KMS-11 (cell line): ENCODE measurements at regions not wholly inside any gene's neighbourhood (a gene's known extent, or its start where the extent isn't known, plus 50 kb on each side); places are given as distances from the start of the nearest gene placed in this dataset.

Source experiments
- H2AFZ ChIP-seq: fragments of 200-600 bp; sonication (generic); 2 replicates; pipeline ENCODE4 v1.6.1; 2016; ENCODE audit warnings: antibody characterized with exemption, mixed run types, low read depth
- H3K27ac ChIP-seq: fragments of 200-600 bp; sonication (generic); 2 replicates; pipeline ENCODE4 v1.6.1; 2016; ENCODE audit warnings: mild to moderate bottlenecking, mixed run types
- H3K27me3 ChIP-seq: fragments of 200-600 bp; sonication (generic); 2 replicates; pipeline ENCODE4 v1.6.1; 2017; ENCODE audit warnings: mild to moderate bottlenecking, low read depth, mixed run types, moderate library complexity; ENCODE audit not compliant: insufficient read depth
- H3K36me3 ChIP-seq: fragments of 200-600 bp; sonication (generic); 2 replicates; pipeline ENCODE4 v1.6.1; 2017; ENCODE audit warnings: mild to moderate bottlenecking, mixed run types; ENCODE audit not compliant: insufficient read depth
- H3K4me1 ChIP-seq: fragments of 200-600 bp; sonication (generic); 2 replicates; pipeline ENCODE4 v1.6.1; 2016; ENCODE audit warnings: mild to moderate bottlenecking, low read depth, mixed run types; ENCODE audit not compliant: poor library complexity, severe bottlenecking
- H3K4me2 ChIP-seq: fragments of 200-600 bp; sonication (generic); 2 replicates; pipeline ENCODE4 v1.7.0; 2016; ENCODE audit warnings: mild to moderate bottlenecking, mixed run types
- H3K4me3 ChIP-seq: fragments of 200-600 bp; sonication (generic); IDR thresholded peaks from 2 replicates; pipeline ENCODE4 v1.6.1; 2017; ENCODE audit warnings: low read depth, low read length, mixed read lengths; ENCODE audit not compliant: insufficient read depth
- H3K79me2 ChIP-seq: fragments of 200-600 bp; sonication (generic); 2 replicates; pipeline ENCODE4 v1.6.1; 2016; ENCODE audit warnings: low read depth, mixed run types; ENCODE audit not compliant: insufficient read depth
- H3K9ac ChIP-seq: fragments of 200-600 bp; sonication (generic); 2 replicates; pipeline ENCODE4 v1.6.1; 2016; ENCODE audit warnings: mild to moderate bottlenecking, mixed run types
- H4K20me1 ChIP-seq: fragments of 200-600 bp; sonication (generic); 2 replicates; pipeline ENCODE4 v1.6.1; 2016; ENCODE audit warnings: mild to moderate bottlenecking, mixed run types; ENCODE audit not compliant: insufficient read depth
- TF ChIP-seq, protein P1 (sequence below): fragments of 200-600 bp; sonication (generic); conservative IDR thresholded peaks from 2 replicates; pipeline ENCODE4 v1.6.1; 2017; ENCODE audit warnings: low read depth, mild to moderate bottlenecking, antibody characterized with exemption, low read length, moderate library complexity, mixed read lengths

DNA sequence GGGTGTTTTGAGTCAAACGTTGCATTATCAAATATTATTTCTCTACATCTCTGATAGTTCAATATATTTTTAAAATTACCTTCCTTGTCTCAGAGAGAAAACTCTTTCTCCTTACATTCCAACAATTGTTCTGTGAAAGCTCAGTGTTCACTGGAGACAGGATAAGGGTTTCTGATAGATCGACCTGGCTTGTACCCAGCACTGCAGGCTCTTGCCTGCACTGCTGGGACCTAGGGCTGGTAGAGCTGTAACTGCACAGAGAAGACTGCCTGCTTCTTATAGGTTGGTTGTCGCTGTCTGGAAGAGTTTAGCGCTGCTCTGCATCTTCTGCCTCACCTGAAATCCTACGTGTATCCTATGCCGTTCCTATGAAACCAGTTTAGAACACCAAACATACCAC is 249.9 kb upstream of the LRTM1 start:
- H3K79me2 ChIP-seq, result no peaks in the 10 kb centered on the region
- no peak overlapping the region for H2AFZ ChIP-seq
- H3K9ac ChIP-seq, result no peak overlapping the region
- H3K4me3 ChIP-seq, result no peak overlapping the region
- H3K36me3 ChIP-seq, result no peaks in the 10 kb centered on the region
- TF ChIP-seq, protein P1, sequence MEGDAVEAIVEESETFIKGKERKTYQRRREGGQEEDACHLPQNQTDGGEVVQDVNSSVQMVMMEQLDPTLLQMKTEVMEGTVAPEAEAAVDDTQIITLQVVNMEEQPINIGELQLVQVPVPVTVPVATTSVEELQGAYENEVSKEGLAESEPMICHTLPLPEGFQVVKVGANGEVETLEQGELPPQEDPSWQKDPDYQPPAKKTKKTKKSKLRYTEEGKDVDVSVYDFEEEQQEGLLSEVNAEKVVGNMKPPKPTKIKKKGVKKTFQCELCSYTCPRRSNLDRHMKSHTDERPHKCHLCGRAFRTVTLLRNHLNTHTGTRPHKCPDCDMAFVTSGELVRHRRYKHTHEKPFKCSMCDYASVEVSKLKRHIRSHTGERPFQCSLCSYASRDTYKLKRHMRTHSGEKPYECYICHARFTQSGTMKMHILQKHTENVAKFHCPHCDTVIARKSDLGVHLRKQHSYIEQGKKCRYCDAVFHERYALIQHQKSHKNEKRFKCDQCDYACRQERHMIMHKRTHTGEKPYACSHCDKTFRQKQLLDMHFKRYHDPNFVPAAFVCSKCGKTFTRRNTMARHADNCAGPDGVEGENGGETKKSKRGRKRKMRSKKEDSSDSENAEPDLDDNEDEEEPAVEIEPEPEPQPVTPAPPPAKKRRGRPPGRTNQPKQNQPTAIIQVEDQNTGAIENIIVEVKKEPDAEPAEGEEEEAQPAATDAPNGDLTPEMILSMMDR, result no peak
- H4K20me1 ChIP-seq, result no peaks in the 10 kb centered on the region
- H3K27me3 ChIP-seq, result no peaks in the 10 kb centered on the region
- H3K27ac ChIP-seq, result no peak overlapping the region
- H3K4me1 ChIP-seq, result no peaks in the 10 kb centered on the region
- no peak overlapping the region for H3K4me2 ChIP-seq

DNA sequence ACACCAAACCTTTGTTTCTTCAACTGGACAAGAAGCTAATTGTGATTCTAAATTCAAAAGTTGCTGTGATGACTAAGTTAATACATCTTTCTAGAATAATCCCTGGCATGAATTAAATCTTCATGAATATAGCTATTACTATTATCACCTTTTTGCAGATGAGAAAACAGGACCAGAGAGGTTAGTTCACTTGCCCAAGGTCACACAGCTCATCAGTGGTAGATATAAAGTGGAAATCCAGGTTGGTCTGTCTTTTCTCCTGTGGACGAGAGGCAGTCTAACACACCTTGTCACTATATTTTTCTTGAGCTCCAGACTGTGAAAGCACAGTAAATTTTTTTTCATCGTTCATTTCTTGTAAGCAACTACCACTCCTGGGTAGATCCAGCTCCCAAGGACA is 247.6 kb upstream of the LRTM1 start:
- H3K4me1 ChIP-seq, result no peaks in the 10 kb centered on the region
- H3K4me2 ChIP-seq, result no peak overlapping the region
- no peak overlapping the region for H3K4me3 ChIP-seq
- H3K36me3 ChIP-seq, result no peaks in the 10 kb centered on the region
- H3K27ac ChIP-seq, result no peak overlapping the region
- H3K79me2 ChIP-seq, result no peaks in the 10 kb centered on the region
- TF ChIP-seq, protein P1, result no peak
- H2AFZ ChIP-seq, result no peak overlapping the region
- no peaks in the 10 kb centered on the region for H4K20me1 ChIP-seq
- H3K9ac ChIP-seq, result no peak overlapping the region
- no peaks in the 10 kb centered on the region for H3K27me3 ChIP-seq

DNA sequence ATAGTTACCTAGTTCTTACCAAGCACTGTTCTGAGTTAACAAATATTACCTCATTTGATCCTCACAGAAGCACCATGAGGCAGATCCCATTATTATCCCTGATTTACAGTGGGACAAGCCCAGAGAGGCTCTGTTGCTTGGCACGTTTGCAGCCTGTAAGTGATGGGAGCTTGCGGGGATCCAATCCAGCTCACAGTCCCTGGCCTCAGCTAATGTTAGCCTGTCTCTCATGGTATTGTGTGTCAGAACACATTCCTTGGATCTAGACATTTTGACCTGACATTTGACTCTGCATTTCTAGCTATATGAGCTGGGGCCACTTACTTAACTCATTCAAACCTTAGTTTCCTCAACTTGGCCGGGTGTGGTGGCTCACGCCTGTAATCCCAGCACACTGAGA is 246.9 kb upstream of the LRTM1 start:
- TF ChIP-seq, protein P1, result no peak
- Histone ChIP-seq H3K9ac (no peak overlapping the region), H4K20me1 (no peaks in the 10 kb centered on the region), H3K79me2 (no peaks in the 10 kb centered on the region), H3K4me3 (no peak overlapping the region), H3K27me3 (no peaks in the 10 kb centered on the region), H3K27ac (no peak overlapping the region), H2AFZ (no peak overlapping the region), H3K4me1 (no peaks in the 10 kb centered on the region), H3K4me2 (no peak overlapping the region), H3K36me3 (no peaks in the 10 kb centered on the region)

DNA sequence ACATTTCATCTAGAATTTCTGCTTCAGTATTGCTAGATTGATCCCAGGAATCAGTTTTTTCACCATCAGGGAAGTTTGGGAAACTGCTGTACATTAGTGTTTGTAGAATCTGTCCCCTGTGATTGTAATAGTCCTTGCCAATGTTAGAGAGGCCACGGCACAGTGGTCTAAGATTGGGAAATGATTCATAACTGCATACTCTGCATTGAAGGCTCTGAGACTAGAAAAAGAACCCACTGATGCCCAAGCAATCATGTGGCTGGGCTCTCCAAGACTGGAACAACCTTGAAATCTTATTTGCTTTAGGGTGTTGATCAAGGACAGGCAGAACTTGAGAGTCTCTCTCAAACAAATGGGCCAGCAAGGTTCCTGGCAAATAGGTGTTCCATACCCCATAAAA is 245.6 kb upstream of the LRTM1 start:
- no peak overlapping the region for H3K4me3 ChIP-seq
- no peaks in the 10 kb centered on the region for H3K4me1 ChIP-seq
- no peak overlapping the region for H3K4me2 ChIP-seq
- H4K20me1 ChIP-seq, result no peaks in the 10 kb centered on the region
- no peaks in the 10 kb centered on the region for H3K36me3 ChIP-seq
- H3K27me3 ChIP-seq, result no peaks in the 10 kb centered on the region
- H3K9ac ChIP-seq, result no peak overlapping the region
- no peak overlapping the region for H3K27ac ChIP-seq
- no peaks in the 10 kb centered on the region for H3K79me2 ChIP-seq
- TF ChIP-seq, protein P1, result no peak
- no peak overlapping the region for H2AFZ ChIP-seq

DNA sequence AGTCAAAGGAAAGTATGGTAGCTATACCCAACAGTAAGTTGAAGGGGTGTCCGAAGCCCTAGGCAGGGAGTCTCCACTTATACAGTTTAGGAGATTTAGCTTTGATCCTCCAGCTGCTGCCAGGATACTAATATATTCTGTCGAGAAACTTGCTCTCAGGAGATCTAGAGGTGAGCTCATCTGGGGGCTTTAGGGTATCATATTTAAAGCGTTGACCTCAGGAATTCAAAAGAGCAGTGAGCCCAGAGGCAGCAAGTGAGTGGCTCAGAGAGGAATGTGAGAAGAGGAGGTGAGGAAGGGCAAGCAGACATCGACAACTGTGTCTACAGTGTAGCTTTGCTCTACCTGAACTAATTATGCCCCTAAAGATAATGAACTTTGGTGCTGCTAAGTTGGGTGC is 245.1 kb upstream of the LRTM1 start:
- H3K36me3 ChIP-seq, result no peaks in the 10 kb centered on the region
- H3K27ac ChIP-seq, result no peak overlapping the region
- H3K9ac ChIP-seq, result no peak overlapping the region
- H3K79me2 ChIP-seq, result no peaks in the 10 kb centered on the region
- H4K20me1 ChIP-seq, result no peaks in the 10 kb centered on the region
- no peak overlapping the region for H3K4me3 ChIP-seq
- no peaks in the 10 kb centered on the region for H3K27me3 ChIP-seq
- H3K4me2 ChIP-seq, result no peak overlapping the region
- TF ChIP-seq, protein P1, result no peak
- H2AFZ ChIP-seq, result no peak overlapping the region
- no peaks in the 10 kb centered on the region for H3K4me1 ChIP-seq
